Subcutaneous abdominal adipose tissue (tissue), 5 donors: ENCODE measurements at regions not wholly inside any gene's neighbourhood (a gene's known extent, or its start where the extent isn't known, plus 50 kb on each side); places are given as distances from the start of the nearest gene placed in this dataset.

ENCODE experiments used
- H3K27ac ChIP-seq: one replicate; pipeline ENCODE4 v1.7.0; 2013; ENCODE audit warnings: low read depth, mild to moderate bottlenecking, inconsistent platforms, low read length, moderate library complexity
- H3K27me3 ChIP-seq, 5 donors: one replicate each; pipeline ENCODE4 v1.7.0; 2013; ENCODE audit warnings: low read length in 5 of 5, inconsistent platforms in 1 of 5; ENCODE audit not compliant: control insufficient read depth in 5 of 5, insufficient read depth in 4 of 5
- H3K36me3 ChIP-seq, 5 donors: one replicate each; pipeline ENCODE4 v1.7.0; 2013; ENCODE audit warnings: low read length in 5 of 5; ENCODE audit not compliant: control insufficient read depth in 5 of 5, insufficient read depth in 5 of 5
- H3K4me1 ChIP-seq, 5 donors: one replicate each; pipeline ENCODE4 v1.7.0; 2013; ENCODE audit warnings: low read length in 5 of 5, mild to moderate bottlenecking in 3 of 5, moderate library complexity in 1 of 5; ENCODE audit not compliant: control insufficient read depth in 5 of 5, insufficient read depth in 5 of 5
- H3K4me3 ChIP-seq, 5 donors: one replicate each; pipeline ENCODE4 v1.7.0; 2013; ENCODE audit warnings: low read length in 5 of 5, low read depth in 1 of 5
- H3K9ac ChIP-seq, 5 donors: one replicate each; pipeline ENCODE4 v1.7.0; 2013; ENCODE audit warnings: low read length in 5 of 5, mild to moderate bottlenecking in 4 of 5, moderate library complexity in 3 of 5
- H3K9me3 ChIP-seq, 5 donors: one replicate each; pipeline ENCODE4 v1.7.0; 2013; ENCODE audit warnings: low read length in 5 of 5; ENCODE audit not compliant: control insufficient read depth in 5 of 5
- donor health status: healthy.
- donor health status: healthy.
- donor health status: healthy.
- donor health status: healthy.
- donor health status: healthy.

DNA sequence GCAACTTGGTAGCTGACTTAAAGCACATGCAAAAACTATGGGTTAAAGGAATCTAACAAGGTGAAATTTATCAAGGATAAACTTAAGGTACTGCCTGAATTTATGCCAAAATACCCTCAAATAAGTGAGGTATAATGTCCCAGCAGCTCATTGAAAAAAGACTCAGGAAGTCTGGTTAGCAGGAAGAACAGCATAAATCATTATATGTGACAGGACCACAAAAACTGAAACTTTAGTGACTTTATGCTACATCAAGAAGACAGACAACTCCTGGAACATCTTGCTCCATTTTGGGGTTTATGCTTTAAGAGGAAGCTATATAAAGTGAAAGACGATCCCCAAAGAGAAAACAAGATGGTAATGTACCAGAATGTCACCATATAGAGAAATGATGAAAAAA lies 282.4 kb upstream of the ZNF462 start:
- Histone ChIP-seq H3K9me3 (peaks cover 0 to 9% (median 9%) of the 10 kb centered on the region in 5 donors), H3K27me3 (no peaks in the 10 kb centered on the region), H3K4me1 (no peaks in the 10 kb centered on the region), H3K27ac (no peak overlapping the region), H3K9ac (no peak overlapping the region), H3K36me3 (no peaks in the 10 kb centered on the region), H3K4me3 (no peak overlapping the region)

DNA sequence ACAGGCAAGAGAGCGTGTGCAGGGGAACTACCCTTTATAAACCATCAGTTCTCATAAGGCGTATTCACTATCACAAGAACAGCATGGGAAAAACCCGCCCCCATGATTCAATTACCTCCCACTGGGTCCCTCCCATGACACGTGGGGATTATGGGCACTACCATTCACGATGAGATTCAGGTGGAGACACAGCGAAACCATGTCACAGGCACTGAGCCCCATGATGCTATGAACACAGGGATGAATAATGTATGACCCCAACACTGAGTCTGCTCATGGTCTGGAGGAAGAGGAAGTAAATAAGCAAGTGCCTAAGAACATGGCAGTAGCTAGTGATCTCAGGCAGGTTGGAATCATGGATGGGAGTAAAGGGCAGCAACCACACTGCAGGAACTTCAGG lies 281.0 kb upstream of the ZNF462 start:
- no peak overlapping the region for H3K9ac ChIP-seq
- peaks cover 0 to 9% (median 9%) of the 10 kb centered on the region in 5 donors for H3K9me3 ChIP-seq

DNA sequence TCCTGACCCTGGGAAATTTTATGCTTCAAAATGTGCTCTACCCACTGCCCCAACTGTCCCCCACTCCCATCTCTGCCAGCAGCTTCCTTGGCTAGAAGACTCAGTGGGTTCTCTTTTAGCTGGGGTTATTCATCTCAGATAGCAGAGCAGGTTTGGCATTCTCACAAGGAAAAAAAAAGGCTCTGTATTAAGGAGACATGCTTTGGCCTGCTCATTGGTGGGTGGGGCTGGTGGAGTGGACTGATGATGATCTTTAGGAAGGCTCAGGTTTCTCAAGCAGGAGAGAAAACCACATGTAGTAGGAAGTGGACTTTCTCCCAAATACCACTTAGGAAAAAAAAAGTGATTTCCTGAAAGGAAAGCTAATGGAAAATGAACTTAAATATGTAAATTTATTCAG lies 279.2 kb upstream of the ZNF462 start:
- Histone ChIP-seq H3K27me3 (no peaks in the 10 kb centered on the region), H3K36me3 (no peaks in the 10 kb centered on the region), H3K27ac (no peak overlapping the region), H3K9me3 (peaks cover 0 to 7% (median 4%) of the 10 kb centered on the region in 5 donors), H3K4me3 (no peak overlapping the region), H3K9ac (no peak overlapping the region), H3K4me1 (no peaks in the 10 kb centered on the region)

More for the DNA sequence above, 281.0 kb upstream of the ZNF462 start:
- Histone ChIP-seq H3K4me3 (no peak overlapping the region), H3K27me3 (no peaks in the 10 kb centered on the region), H3K27ac (no peak overlapping the region), H3K4me1 (no peaks in the 10 kb centered on the region), H3K36me3 (no peaks in the 10 kb centered on the region)

DNA sequence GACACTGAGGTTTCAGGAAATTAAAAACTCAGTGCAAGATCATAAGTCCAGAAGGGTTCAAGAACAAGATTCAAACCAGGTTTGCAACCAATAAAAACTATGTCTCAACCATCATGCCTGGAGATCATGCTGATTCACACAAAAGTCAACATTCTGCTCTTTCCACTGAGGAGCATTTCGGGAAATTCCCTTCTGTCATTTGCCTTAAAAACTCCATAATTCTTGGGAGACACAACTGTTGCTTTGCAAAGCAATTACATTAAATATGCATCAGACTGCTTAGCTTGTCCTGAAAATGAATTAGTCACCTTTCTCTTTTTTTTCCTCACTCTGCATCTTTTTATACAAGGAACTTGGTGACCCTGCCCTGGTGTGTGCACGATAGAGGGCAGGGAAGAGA lies 275.9 kb upstream of the ZNF462 start:
- H3K27ac ChIP-seq, result no peak overlapping the region
- H3K9ac ChIP-seq, result no peak overlapping the region
- no peaks in the 10 kb centered on the region for H3K9me3 ChIP-seq
- no peaks in the 10 kb centered on the region for H3K27me3 ChIP-seq
- H3K4me1 ChIP-seq, result no peaks in the 10 kb centered on the region
- H3K4me3 ChIP-seq, result no peak overlapping the region
- no peaks in the 10 kb centered on the region for H3K36me3 ChIP-seq

DNA sequence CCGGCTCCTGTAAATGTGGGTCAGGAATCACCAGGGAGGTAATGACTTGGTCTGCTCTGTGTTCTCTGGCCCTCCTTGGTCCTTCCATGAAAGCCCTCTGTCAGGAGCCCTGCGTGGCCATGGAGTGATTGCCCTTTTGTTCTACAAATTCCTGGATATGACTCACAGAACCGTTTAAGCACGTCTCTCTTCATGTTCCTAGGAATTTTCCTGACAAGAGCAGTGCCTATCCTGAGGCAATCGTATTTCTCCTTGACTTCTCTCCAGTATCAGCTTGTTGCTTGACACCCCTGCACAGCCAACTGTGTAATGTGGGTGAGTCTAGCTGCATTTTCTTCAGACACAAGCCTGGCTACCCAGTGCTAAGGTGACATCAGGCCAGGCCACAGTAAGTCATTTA lies 274.3 kb upstream of the ZNF462 start:
- Histone ChIP-seq H3K9me3 (no peaks in the 10 kb centered on the region), H3K27ac (no peak overlapping the region), H3K36me3 (no peaks in the 10 kb centered on the region), H3K9ac (no peak overlapping the region), H3K4me1 (no peaks in the 10 kb centered on the region), H3K27me3 (no peaks in the 10 kb centered on the region), H3K4me3 (no peak overlapping the region)

DNA sequence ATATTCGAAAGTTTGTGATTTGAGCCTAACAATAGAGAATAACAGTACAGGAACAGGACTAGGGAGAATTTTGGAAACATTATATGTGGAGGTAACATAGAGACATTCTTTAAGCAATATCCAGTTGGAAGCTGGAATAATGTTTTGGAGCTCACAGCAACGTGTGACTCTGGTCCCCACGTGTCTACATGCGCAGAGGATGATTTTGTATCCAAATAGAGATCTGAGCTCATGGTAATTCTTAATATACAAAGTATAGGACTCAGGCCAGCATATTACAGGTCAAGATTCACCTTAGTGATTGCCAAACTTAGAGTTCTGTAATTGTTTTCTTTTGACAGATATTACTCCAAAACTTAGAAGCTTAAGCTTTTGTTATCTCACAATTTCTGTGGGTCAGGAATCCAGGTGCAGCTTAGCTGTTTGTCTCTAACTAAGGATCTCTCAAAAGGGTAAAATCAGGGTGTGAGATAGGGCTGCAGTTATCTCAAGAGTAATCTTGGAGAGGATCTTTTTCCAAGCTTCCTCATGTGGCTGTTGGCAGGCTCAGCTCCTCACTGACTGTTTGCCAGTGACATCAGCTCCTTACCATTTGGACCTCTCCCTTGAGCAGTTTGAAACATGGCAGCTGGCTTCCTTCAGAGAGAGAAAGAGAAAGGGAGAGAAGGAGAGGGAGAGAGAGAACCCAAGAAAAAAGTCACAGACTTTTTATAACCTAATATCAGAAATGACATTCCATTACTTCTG lies 272.0 kb upstream of the ZNF462 start:
- H3K9me3 ChIP-seq, result no peaks in the 10 kb centered on the region

DNA sequence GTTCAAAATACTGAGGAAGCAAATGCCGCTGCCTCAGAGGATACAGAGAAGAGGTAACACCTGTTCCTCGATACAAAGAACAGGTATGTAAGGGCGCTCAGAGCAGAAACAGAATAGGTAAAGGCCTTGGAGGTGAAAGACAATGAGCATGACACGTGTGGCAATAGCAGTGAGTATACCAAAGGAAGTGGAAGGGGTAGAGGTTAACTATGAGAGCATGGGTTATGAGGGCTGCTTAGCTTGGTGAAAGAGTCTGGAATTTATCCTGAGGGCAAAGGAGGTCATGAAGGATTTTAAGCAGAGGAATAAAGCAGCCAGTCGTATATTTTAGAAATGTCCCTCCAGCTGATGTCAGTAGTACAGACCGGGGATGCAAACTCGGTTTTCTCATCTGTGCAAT lies 269.8 kb upstream of the ZNF462 start:
- no peaks in the 10 kb centered on the region for H3K36me3 ChIP-seq
- no peaks in the 10 kb centered on the region for H3K27me3 ChIP-seq
- H3K4me3 ChIP-seq, result no peak overlapping the region
- no peak overlapping the region for H3K9ac ChIP-seq
- no peaks in the 10 kb centered on the region for H3K4me1 ChIP-seq
- no peak overlapping the region for H3K27ac ChIP-seq
- H3K9me3 ChIP-seq, result no peaks in the 10 kb centered on the region

More for the DNA sequence above, 272.0 kb upstream of the ZNF462 start:
- Histone ChIP-seq H3K27me3 (no peaks in the 10 kb centered on the region), H3K9ac (no peak overlapping the region), H3K4me1 (no peaks in the 10 kb centered on the region), H3K36me3 (no peaks in the 10 kb centered on the region), H3K27ac (no peak overlapping the region), H3K4me3 (no peak overlapping the region)

DNA sequence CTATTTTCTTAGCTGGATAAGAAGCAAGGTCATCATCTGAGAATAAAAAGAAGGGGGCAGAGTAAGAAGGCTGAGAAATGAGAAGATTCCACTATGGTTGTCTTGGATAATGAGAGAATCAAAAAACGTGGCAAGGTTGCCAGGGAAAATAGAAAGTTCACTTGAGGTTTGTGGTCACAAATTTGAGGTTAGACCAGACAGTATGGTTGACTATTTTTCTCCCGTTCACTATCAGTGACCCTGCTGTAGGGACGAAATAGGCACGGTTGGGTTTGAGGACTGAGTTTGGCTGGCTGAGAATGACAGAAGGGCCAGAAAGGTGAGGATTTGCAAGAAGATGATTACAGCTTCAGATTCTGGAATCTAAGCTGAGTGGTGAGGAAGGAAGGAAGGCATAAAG lies 266.0 kb upstream of the ZNF462 start:
- no peaks in the 10 kb centered on the region for H3K4me1 ChIP-seq
- no peaks in the 10 kb centered on the region for H3K27me3 ChIP-seq

DNA sequence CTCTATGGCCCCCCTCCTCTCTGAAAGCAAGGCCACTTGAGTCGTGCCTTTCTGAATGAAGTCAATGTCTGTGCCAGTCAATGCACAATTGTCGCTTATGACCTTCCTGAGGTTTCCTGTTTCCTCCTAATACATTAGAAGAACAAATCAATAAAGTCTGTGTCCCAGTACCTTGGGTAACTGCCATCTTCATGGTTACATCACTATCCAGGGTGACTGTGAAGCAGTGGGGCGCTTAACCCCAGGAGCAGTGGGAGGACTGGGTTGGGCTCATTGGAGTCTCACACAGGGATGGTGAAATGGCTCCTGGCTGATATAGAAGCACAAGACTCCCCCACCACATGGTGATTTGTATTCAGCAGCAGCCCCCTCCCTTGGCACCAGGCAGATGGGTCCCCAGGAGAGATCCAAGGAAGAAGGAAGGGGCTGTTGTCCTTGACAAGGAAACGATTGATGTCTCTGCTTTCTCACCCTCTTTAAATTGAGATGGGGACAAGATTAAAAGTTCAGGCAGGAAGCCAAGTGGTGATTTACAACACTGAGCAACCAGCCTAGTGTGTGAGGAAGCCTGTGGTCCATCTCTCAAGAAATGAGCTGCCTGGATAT lies 261.9 kb upstream of the ZNF462 start:
- Histone ChIP-seq H3K9ac (no peak overlapping the region), H3K36me3 (no peaks in the 10 kb centered on the region), H3K27me3 (no peaks in the 10 kb centered on the region), H3K4me3 (no peak overlapping the region), H3K4me1 (no peaks in the 10 kb centered on the region), H3K27ac (no peak overlapping the region), H3K9me3 (no peaks in the 10 kb centered on the region)

More for the DNA sequence above, 266.0 kb upstream of the ZNF462 start:
- no peaks in the 10 kb centered on the region for H3K36me3 ChIP-seq
- H3K9me3 ChIP-seq, result no peaks in the 10 kb centered on the region
- no peak overlapping the region for H3K4me3 ChIP-seq
- no peak overlapping the region for H3K27ac ChIP-seq
- no peak overlapping the region for H3K9ac ChIP-seq

DNA sequence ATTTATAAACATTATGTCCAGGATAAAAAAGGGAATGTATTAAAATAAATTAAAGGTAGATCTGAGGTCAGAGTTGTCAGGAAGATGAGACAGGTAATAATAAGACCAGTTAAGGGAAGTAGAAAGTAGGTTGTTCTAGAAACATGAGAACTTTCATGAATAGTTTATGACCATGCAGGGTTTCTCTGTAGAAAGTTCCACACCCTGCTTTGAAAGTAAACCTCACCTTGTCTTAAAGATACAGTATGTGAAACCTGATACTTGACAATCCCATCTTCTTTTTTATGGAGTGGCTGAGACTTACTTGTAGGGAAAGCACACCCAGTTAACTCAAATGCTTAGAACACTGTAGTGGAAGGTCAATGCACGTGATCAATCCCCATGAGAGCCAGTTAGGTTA lies 260.6 kb upstream of the ZNF462 start:
- H3K9ac ChIP-seq, result no peak overlapping the region
- H3K9me3 ChIP-seq, result no peaks in the 10 kb centered on the region
- H3K4me1 ChIP-seq, result no peaks in the 10 kb centered on the region
- no peaks in the 10 kb centered on the region for H3K27me3 ChIP-seq
- H3K27ac ChIP-seq, result no peak overlapping the region
- H3K36me3 ChIP-seq, result no peaks in the 10 kb centered on the region
- H3K4me3 ChIP-seq, result no peak overlapping the region
